PC-9 (cell line): ENCODE measurements at regions not wholly inside any gene's neighbourhood (a gene's known extent, or its start where the extent isn't known, plus 50 kb on each side); places are given as distances from the start of the nearest gene placed in this dataset.

Source experiments
- EZH2 ChIP-seq: fragments of 200-600 bp; sonication (generic); IDR thresholded peaks from 2 replicates; pipeline ENCODE4 v1.8.0; 2017; ENCODE audit warnings: antibody characterized with exemption, low read depth
- TF ChIP-seq, protein P1 (sequence below): fragments of 200-600 bp; sonication (generic); conservative IDR thresholded peaks from 2 replicates; pipeline ENCODE4 v1.6.1; 2017; ENCODE audit warnings: mixed run types, antibody characterized with exemption, mild to moderate bottlenecking, moderate library complexity

DNA sequence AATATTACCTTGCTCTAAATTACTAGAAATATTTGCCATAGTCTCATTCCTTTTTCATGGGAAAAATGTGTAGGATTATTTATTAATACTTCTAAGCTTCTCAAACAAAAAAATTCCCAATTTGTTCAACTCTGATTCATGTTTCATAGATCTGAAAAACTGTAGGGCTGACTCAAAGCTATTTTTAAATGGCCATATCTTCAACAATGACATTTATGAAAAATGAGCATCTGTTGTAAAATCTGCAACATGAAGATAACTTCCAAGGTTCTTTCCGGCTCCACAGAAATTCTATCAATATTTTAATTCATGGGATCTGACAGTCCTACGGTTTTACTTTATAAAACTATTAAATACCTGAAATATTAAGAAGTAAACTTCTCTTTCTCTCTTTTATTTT lies 192.7 kb upstream of the KCNJ16 start:
- TF ChIP-seq, protein P1, sequence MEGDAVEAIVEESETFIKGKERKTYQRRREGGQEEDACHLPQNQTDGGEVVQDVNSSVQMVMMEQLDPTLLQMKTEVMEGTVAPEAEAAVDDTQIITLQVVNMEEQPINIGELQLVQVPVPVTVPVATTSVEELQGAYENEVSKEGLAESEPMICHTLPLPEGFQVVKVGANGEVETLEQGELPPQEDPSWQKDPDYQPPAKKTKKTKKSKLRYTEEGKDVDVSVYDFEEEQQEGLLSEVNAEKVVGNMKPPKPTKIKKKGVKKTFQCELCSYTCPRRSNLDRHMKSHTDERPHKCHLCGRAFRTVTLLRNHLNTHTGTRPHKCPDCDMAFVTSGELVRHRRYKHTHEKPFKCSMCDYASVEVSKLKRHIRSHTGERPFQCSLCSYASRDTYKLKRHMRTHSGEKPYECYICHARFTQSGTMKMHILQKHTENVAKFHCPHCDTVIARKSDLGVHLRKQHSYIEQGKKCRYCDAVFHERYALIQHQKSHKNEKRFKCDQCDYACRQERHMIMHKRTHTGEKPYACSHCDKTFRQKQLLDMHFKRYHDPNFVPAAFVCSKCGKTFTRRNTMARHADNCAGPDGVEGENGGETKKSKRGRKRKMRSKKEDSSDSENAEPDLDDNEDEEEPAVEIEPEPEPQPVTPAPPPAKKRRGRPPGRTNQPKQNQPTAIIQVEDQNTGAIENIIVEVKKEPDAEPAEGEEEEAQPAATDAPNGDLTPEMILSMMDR, result no peak
- no peak for TF ChIP-seq EZH2
